ENCODE measurements at regions not wholly inside any gene's neighbourhood (a gene's known extent, or its start where the extent isn't known, plus 50 kb on each side); places are given as distances from the start of the nearest gene placed in this dataset.

- peaks cover 0 to 20% (median 11%) of the 10 kb centered on the region in 5 donors for H3K27me3 Mint-ChIP-seq
- H3K9me3 Mint-ChIP-seq, result peaks cover 5 to 63% (median 16%) of the 10 kb centered on the region in 11 donors
- H3K36me3 Mint-ChIP-seq, result peaks cover 0 to 3% (median 0%) of the 10 kb centered on the region in 5 donors
- H3K27ac Mint-ChIP-seq, result no peak overlapping the region
- ChIA-PET POLR2A (no interaction called here), CTCF (no interaction called here)
- no peak overlapping the region for H3K4me3 ChIP-seq (ENCODE audit: low read length)
- no peak overlapping the region for H3K27ac ChIP-seq (ENCODE audit: low read depth, low read length)
- H3K27me3 ChIP-seq (ENCODE audit: control insufficient read depth in 2 of 2, insufficient read depth in 2 of 2, low read length in 2 of 2), result no peaks in the 10 kb centered on the region
- intact Hi-C loops (cut with micrococcal nuclease), result no loop called here
- DNase-seq (no peak), ATAC-seq (no peak)
- no peaks in the 10 kb centered on the region for H3K36me3 ChIP-seq (ENCODE audit: control insufficient read depth in 2 of 3, insufficient read depth in 3 of 3, low read length in 3 of 3)
- H3K4me3 Mint-ChIP-seq, result no peak overlapping the region
- no peaks in the 10 kb centered on the region for H3K4me1 Mint-ChIP-seq
- no peaks in the 10 kb centered on the region for H3K4me1 ChIP-seq (ENCODE audit: control insufficient read depth in 2 of 2, insufficient read depth in 2 of 2, low read length in 2 of 2)
- peaks cover 0 to 15% (median 0%) of the 10 kb centered on the region in 3 experiments for H3K9me3 ChIP-seq (ENCODE audit: control insufficient read depth in 2 of 3, low read length in 3 of 3)
Observed at GRCh38 chr10:130395248-130395936, 259.2 kb downstream of the GLRX3 start.

GRCh38 chr10:130396044-130396443 is 259.9 kb downstream of the GLRX3 start:
- Histone ChIP-seq H3K27me3 (ENCODE audit: control insufficient read depth in 2 of 2, insufficient read depth in 2 of 2, low read length in 2 of 2) (no peaks in the 10 kb centered on the region), H3K36me3 (ENCODE audit: control insufficient read depth in 2 of 3, insufficient read depth in 3 of 3, low read length in 3 of 3) (no peaks in the 10 kb centered on the region), H3K9me3 (ENCODE audit: control insufficient read depth in 2 of 3, low read length in 3 of 3) (peaks cover 0 to 15% (median 0%) of the 10 kb centered on the region in 3 experiments), H3K4me3 (ENCODE audit: low read length) (no peak overlapping the region), H3K27ac (ENCODE audit: low read depth, low read length) (no peak overlapping the region), H3K4me1 (ENCODE audit: control insufficient read depth in 2 of 2, insufficient read depth in 2 of 2, low read length in 2 of 2) (no peaks in the 10 kb centered on the region)
- Mint-ChIP-seq H3K36me3 (peaks cover 0 to 3% (median 0%) of the 10 kb centered on the region in 5 donors), H3K27me3 (peaks cover 0 to 17% (median 9%) of the 10 kb centered on the region in 5 donors), H3K9me3 (peaks cover 5 to 63% (median 16%) of the 10 kb centered on the region in 11 donors), H3K4me1 (no peaks in the 10 kb centered on the region), H3K4me3 (no peak overlapping the region), H3K27ac (no peak overlapping the region)
- ChIA-PET CTCF (no interaction called here), POLR2A (no interaction called here)
- ATAC-seq (no peak), DNase-seq (no peak)
- intact Hi-C loops (cut with micrococcal nuclease), result no loop called here

- CTCF ChIA-PET, result no interaction called here
- ATAC-seq (no peak), DNase-seq (no peak)
- Mint-ChIP-seq H3K27me3 (peaks cover 0 to 17% (median 11%) of the 10 kb centered on the region in 5 donors), H3K9me3 (peaks cover 5 to 56% (median 16%) of the 10 kb centered on the region in 11 donors), H3K27ac (no peak overlapping the region), H3K36me3 (peaks cover 0 to 3% (median 0%) of the 10 kb centered on the region in 5 donors), H3K4me3 (no peak overlapping the region), H3K4me1 (no peaks in the 10 kb centered on the region)
- no peak overlapping the region for H3K4me3 ChIP-seq (ENCODE audit: low read length)
- peaks cover 0 to 15% (median 0%) of the 10 kb centered on the region in 3 experiments for H3K9me3 ChIP-seq (ENCODE audit: control insufficient read depth in 2 of 3, low read length in 3 of 3)
- no peaks in the 10 kb centered on the region for H3K27me3 ChIP-seq (ENCODE audit: control insufficient read depth in 2 of 2, insufficient read depth in 2 of 2, low read length in 2 of 2)
- H3K4me1 ChIP-seq (ENCODE audit: control insufficient read depth in 2 of 2, insufficient read depth in 2 of 2, low read length in 2 of 2), result no peaks in the 10 kb centered on the region
- intact Hi-C loops (cut with micrococcal nuclease), result no loop called here
- no peak overlapping the region for H3K27ac ChIP-seq (ENCODE audit: low read depth, low read length)
- no peaks in the 10 kb centered on the region for H3K36me3 ChIP-seq (ENCODE audit: control insufficient read depth in 2 of 3, insufficient read depth in 3 of 3, low read length in 3 of 3)
- POLR2A ChIA-PET, result no interaction called here
Observed at GRCh38 chr10:130398090-130398994, 262.2 kb downstream of the GLRX3 start.

- no peak for ATAC-seq
- Histone ChIP-seq H3K27me3 (ENCODE audit: control insufficient read depth in 2 of 2, insufficient read depth in 2 of 2, low read length in 2 of 2) (no peaks in the 10 kb centered on the region), H3K36me3 (ENCODE audit: control insufficient read depth in 2 of 3, insufficient read depth in 3 of 3, low read length in 3 of 3) (no peaks in the 10 kb centered on the region), H3K4me3 (ENCODE audit: low read length) (no peak overlapping the region), H3K9me3 (ENCODE audit: control insufficient read depth in 2 of 3, low read length in 3 of 3) (peaks cover 0 to 11% (median 0%) of the 10 kb centered on the region in 3 experiments), H3K4me1 (ENCODE audit: control insufficient read depth in 2 of 2, insufficient read depth in 2 of 2, low read length in 2 of 2) (no peaks in the 10 kb centered on the region), H3K27ac (ENCODE audit: low read depth, low read length) (no peak overlapping the region)
- CTCF ChIA-PET, result no interaction called here
- Mint-ChIP-seq H3K27me3 (peaks cover 0 to 21% (median 17%) of the 10 kb centered on the region in 5 donors), H3K27ac (no peak overlapping the region), H3K4me1 (no peaks in the 10 kb centered on the region), H3K9me3 (peaks cover 3 to 44% (median 14%) of the 10 kb centered on the region in 11 donors), H3K36me3 (peaks cover 0 to 3% (median 0%) of the 10 kb centered on the region in 5 donors), H3K4me3 (no peak overlapping the region)
- POLR2A ChIA-PET, result no interaction called here
- intact Hi-C loops (cut with micrococcal nuclease), result no loop called here
- DNase-seq, result no peak
Observed at GRCh38 chr10:130399425-130399950, 263.3 kb downstream of the GLRX3 start.

- no peak for DNase-seq
- Histone ChIP-seq H3K4me1 (ENCODE audit: control insufficient read depth in 2 of 2, insufficient read depth in 2 of 2, low read length in 2 of 2) (no peaks in the 10 kb centered on the region), H3K27me3 (ENCODE audit: control insufficient read depth in 2 of 2, insufficient read depth in 2 of 2, low read length in 2 of 2) (no peaks in the 10 kb centered on the region), H3K36me3 (ENCODE audit: control insufficient read depth in 2 of 3, insufficient read depth in 3 of 3, low read length in 3 of 3) (no peaks in the 10 kb centered on the region), H3K4me3 (ENCODE audit: low read length) (no peak overlapping the region), H3K27ac (ENCODE audit: low read depth, low read length) (no peak overlapping the region), H3K9me3 (ENCODE audit: control insufficient read depth in 2 of 3, low read length in 3 of 3) (peaks cover 0 to 8% (median 0%) of the 10 kb centered on the region in 3 experiments)
- intact Hi-C loops (cut with micrococcal nuclease), result no loop called here
- Mint-ChIP-seq H3K9me3 (peaks cover 1 to 30% (median 10%) of the 10 kb centered on the region in 11 donors), H3K4me3 (no peak overlapping the region), H3K27ac (no peak overlapping the region), H3K4me1 (no peaks in the 10 kb centered on the region), H3K27me3 (peaks cover 0 to 31% (median 17%) of the 10 kb centered on the region in 5 donors), H3K36me3 (no peaks in the 10 kb centered on the region)
- CTCF ChIA-PET, result no interaction called here
- POLR2A ChIA-PET, result no interaction called here
- ATAC-seq, result no peak
Observed at GRCh38 chr10:130400890-130401289, 264.7 kb downstream of the GLRX3 start.

GRCh38 chr10:130401860-130402765 is 265.9 kb downstream of the GLRX3 start:
- Histone ChIP-seq H3K4me3 (ENCODE audit: low read length) (no peak overlapping the region), H3K9me3 (ENCODE audit: control insufficient read depth in 2 of 3, low read length in 3 of 3) (no peaks in the 10 kb centered on the region), H3K27me3 (ENCODE audit: control insufficient read depth in 2 of 2, insufficient read depth in 2 of 2, low read length in 2 of 2) (no peaks in the 10 kb centered on the region), H3K4me1 (ENCODE audit: control insufficient read depth in 2 of 2, insufficient read depth in 2 of 2, low read length in 2 of 2) (no peaks in the 10 kb centered on the region), H3K36me3 (ENCODE audit: control insufficient read depth in 2 of 3, insufficient read depth in 3 of 3, low read length in 3 of 3) (no peaks in the 10 kb centered on the region), H3K27ac (ENCODE audit: low read depth, low read length) (no peak overlapping the region)
- no peak for DNase-seq
- no peak overlapping the region for H3K27ac Mint-ChIP-seq
- H3K9me3 Mint-ChIP-seq, result peaks cover 0 to 19% (median 4%) of the 10 kb centered on the region in 11 donors
- CTCF ChIA-PET, result no interaction called here
- intact Hi-C loops (cut with micrococcal nuclease), result no loop called here
- peaks cover 0 to 31% (median 17%) of the 10 kb centered on the region in 5 donors for H3K27me3 Mint-ChIP-seq
- POLR2A ChIA-PET, result no interaction called here
- no peaks in the 10 kb centered on the region for H3K36me3 Mint-ChIP-seq
- H3K4me1 Mint-ChIP-seq, result no peaks in the 10 kb centered on the region
- no peak overlapping the region for H3K4me3 Mint-ChIP-seq
- no peak for ATAC-seq
